ENCODE measurements at regions not wholly inside any gene's neighbourhood (a gene's known extent, or its start where the extent isn't known, plus 50 kb on each side); places are given as distances from the start of the nearest gene placed in this dataset.

- TF ChIP-seq ESRRG (CRISPR knock-in tag; IDR thresholded peaks at IDR 0.05) (no peak), ZFP30 (CRISPR knock-in tag; IDR thresholded peaks at IDR 0.05) (no peak), GLIS3 (CRISPR knock-in tag; IDR thresholded peaks at IDR 0.05) (no peak), ZNF70 (CRISPR knock-in tag; IDR thresholded peaks at IDR 0.05) (no peak), TOX (CRISPR knock-in tag; IDR thresholded peaks at IDR 0.05; ENCODE audit: borderline replicate concordance) (no peak), PATZ1 (CRISPR knock-in tag; IDR thresholded peaks at IDR 0.05; ENCODE audit: borderline replicate concordance) (no peak), ZC3H10 (CRISPR knock-in tag; IDR thresholded peaks at IDR 0.05) (no peak), CSDC2 (CRISPR knock-in tag; IDR thresholded peaks at IDR 0.05) (no peak), ISL1 (CRISPR knock-in tag; IDR thresholded peaks at IDR 0.05) (no peak), OSR1 (CRISPR knock-in tag; IDR thresholded peaks at IDR 0.05) (no peak), CREB5 (CRISPR knock-in tag; IDR thresholded peaks at IDR 0.05; ENCODE audit: low read depth) (no peak), TSHZ2 (CRISPR knock-in tag; IDR thresholded peaks at IDR 0.05) (no peak), CSRNP3 (CRISPR knock-in tag; IDR thresholded peaks at IDR 0.05) (no peak), BACH2 (CRISPR knock-in tag; IDR thresholded peaks at IDR 0.05; ENCODE audit: borderline replicate concordance) (no peak), POU6F1 (CRISPR knock-in tag; IDR thresholded peaks at IDR 0.05; ENCODE audit: borderline replicate concordance, low read depth) (no peak), SNAI2 (CRISPR knock-in tag; IDR thresholded peaks at IDR 0.05) (no peak)
- ATAC-seq, result no peak
These were observed 109.8 kb downstream of the ZNF280B start for GRCh38 chr22:22398530-22399327.

GRCh38 chr22:22400099-22400498 lies 108.4 kb downstream of the ZNF280B start:
- no peak for ATAC-seq
- no peak for TF ChIP-seq SNAI2 (CRISPR knock-in tag; IDR thresholded peaks at IDR 0.05)

- TF ChIP-seq ZNF70 (CRISPR knock-in tag; IDR thresholded peaks at IDR 0.05) (no peak), TSHZ2 (CRISPR knock-in tag; IDR thresholded peaks at IDR 0.05) (no peak), ZC3H10 (CRISPR knock-in tag; IDR thresholded peaks at IDR 0.05) (no peak), ZFP30 (CRISPR knock-in tag; IDR thresholded peaks at IDR 0.05) (no peak)
- ATAC-seq, result no peak
These were observed 107.6 kb downstream of the ZNF280B start for GRCh38 chr22:22400964-22401363.
